ENCODE measurements at regions not wholly inside any gene's neighbourhood (a gene's known extent, or its start where the extent isn't known, plus 50 kb on each side); places are given as distances from the start of the nearest gene placed in this dataset.
A peak's percentile ranks its signal among the peaks of the same experiment; 100 is the strongest.

DNA sequence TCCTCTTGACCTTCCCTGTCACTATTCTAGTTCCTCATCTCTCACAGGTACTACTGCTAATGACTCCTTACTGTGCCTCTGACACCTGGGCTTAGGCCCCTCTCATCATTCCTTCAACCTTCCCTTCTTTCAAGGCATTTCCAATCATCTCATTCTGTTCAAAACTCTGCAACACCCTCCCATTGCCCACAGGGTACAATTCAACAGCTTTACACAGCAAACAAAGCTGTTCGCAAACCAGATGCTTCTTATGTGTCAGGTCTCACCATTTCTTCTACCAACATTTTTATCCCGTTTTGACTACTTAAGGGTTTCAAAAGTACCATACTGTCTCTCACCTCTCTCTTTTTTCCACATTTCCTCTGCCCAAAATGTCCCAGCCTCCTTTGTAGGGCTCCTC, 84.4 kb upstream of the ID4 start:
- H3K36me3 ChIP-seq (replicated peaks in 1 of 2; ENCODE audit: insufficient read depth in 1 of 2, low read depth in 2 of 2): no peaks in the 10 kb centered on the region
- DNase-seq (no peak), ATAC-seq (no peak)
- no peaks in the 10 kb centered on the region for H3K4me1 ChIP-seq
- WGBS, 2 donors: 57 to 62% methylated on average over 2 of the region's 2 CpGs
- intact Hi-C loops (cut with DNase I): no loop called here
- no peaks in the 10 kb centered on the region for H3K9me3 ChIP-seq
- no peak for TF ChIP-seq POLR2A (IDR thresholded peaks at IDR 0.05)
- TF ChIP-seq, protein P1, sequence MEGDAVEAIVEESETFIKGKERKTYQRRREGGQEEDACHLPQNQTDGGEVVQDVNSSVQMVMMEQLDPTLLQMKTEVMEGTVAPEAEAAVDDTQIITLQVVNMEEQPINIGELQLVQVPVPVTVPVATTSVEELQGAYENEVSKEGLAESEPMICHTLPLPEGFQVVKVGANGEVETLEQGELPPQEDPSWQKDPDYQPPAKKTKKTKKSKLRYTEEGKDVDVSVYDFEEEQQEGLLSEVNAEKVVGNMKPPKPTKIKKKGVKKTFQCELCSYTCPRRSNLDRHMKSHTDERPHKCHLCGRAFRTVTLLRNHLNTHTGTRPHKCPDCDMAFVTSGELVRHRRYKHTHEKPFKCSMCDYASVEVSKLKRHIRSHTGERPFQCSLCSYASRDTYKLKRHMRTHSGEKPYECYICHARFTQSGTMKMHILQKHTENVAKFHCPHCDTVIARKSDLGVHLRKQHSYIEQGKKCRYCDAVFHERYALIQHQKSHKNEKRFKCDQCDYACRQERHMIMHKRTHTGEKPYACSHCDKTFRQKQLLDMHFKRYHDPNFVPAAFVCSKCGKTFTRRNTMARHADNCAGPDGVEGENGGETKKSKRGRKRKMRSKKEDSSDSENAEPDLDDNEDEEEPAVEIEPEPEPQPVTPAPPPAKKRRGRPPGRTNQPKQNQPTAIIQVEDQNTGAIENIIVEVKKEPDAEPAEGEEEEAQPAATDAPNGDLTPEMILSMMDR (IDR thresholded peaks at IDR 0.05): no peak
- no peak overlapping the region for H3K27ac ChIP-seq
- H3K4me3 ChIP-seq: no peak overlapping the region
- no peaks in the 10 kb centered on the region for H3K27me3 ChIP-seq

DNA sequence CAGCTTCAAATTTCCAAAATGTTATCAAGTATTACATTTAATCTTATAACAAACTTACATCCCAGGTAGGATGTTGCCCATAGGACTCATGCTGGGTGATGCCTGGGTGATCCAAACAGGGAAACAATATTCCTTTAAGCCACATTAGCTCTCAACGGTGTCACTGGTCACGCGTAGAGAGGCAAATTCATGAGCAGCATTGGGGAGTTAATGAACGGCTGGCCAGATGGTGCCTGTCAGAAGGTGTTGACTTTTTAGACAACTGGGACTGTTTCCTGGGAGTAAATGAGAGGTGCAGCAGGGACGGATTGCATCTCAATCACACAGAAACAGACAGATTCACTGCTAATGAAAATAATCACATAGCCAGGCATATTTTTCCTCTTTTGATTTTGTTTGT, 83.3 kb upstream of the ID4 start:
- TF ChIP-seq, protein P1 (IDR thresholded peaks at IDR 0.05): no peak
- no peak for TF ChIP-seq POLR2A (IDR thresholded peaks at IDR 0.05)
- WGBS, 2 donors: 32 to 55% methylated on average over 5 of the region's 5 CpGs
- Histone ChIP-seq H3K9me3 (no peaks in the 10 kb centered on the region), H3K4me3 (no peak overlapping the region), H3K27ac (no peak overlapping the region), H3K27me3 (no peaks in the 10 kb centered on the region), H3K4me1 (no peaks in the 10 kb centered on the region), H3K36me3 (replicated peaks in 1 of 2; ENCODE audit: insufficient read depth in 1 of 2, low read depth in 2 of 2) (no peaks in the 10 kb centered on the region)
- intact Hi-C loops (cut with DNase I): no loop called here
- ATAC-seq (no peak), DNase-seq (peak in 3 of 4 donors; percentile 19 to 54 (median 39))

DNA sequence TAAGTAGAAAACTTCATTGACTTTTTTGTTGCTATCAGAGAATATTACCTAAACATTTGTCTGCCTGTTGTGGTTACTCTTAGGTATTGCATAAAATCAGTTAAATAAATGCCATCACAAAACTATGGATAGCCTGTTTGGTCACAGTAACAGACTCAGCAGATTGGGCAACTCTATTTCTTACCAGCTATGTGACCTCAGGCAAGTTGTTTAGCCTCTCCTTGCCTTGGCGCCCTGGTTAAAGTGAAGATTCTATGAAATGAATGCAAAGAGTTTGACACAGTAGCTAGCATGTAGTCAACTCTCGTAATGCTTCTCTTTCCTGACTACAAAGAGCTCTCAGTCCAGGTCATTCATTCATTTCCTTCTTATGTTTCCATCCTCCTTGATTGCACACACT, 82.5 kb upstream of the ID4 start:
- H3K4me1 ChIP-seq: no peaks in the 10 kb centered on the region
- H3K27me3 ChIP-seq: no peaks in the 10 kb centered on the region
- WGBS, 2 donors: 61 to 75% methylated on average over 2 of the region's 2 CpGs
- intact Hi-C loops (cut with DNase I): no loop called here
- no peaks in the 10 kb centered on the region for H3K36me3 ChIP-seq (replicated peaks in 1 of 2; ENCODE audit: insufficient read depth in 1 of 2, low read depth in 2 of 2)
- no peak overlapping the region for H3K4me3 ChIP-seq
- TF ChIP-seq POLR2A (IDR thresholded peaks at IDR 0.05): no peak
- TF ChIP-seq, protein P1 (IDR thresholded peaks at IDR 0.05): no peak
- ATAC-seq (no peak), DNase-seq (no peak)
- no peaks in the 10 kb centered on the region for H3K9me3 ChIP-seq
- no peak overlapping the region for H3K27ac ChIP-seq

DNA sequence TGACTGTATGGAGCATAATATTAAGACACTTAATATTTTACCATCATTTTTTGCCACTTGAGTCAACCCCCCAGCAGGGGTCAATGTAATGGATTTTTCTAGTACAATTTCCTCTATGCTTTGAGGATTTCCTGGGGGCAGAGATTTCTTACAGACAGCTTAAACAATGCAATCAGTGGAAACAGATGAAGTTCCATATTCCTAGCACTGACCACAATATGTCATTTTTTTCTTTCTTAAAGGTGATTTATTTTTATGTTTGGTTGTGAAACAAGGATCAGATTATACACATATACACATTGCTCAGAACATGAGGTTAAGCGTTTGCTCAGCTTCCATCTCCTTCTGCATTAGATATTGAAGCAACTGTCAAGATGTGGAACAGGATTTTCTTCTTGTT, 82.0 kb upstream of the ID4 start:
- intact Hi-C loops (cut with DNase I): no loop called here
- Histone ChIP-seq H3K27me3 (no peaks in the 10 kb centered on the region), H3K27ac (no peak overlapping the region), H3K4me3 (no peak overlapping the region), H3K4me1 (no peaks in the 10 kb centered on the region), H3K9me3 (no peaks in the 10 kb centered on the region), H3K36me3 (replicated peaks in 1 of 2; ENCODE audit: insufficient read depth in 1 of 2, low read depth in 2 of 2) (no peaks in the 10 kb centered on the region)
- WGBS, 2 donors: 25 to 54% methylated on average over 1 of the region's 1 CpG
- DNase-seq: no peak
- TF ChIP-seq, protein P1 (IDR thresholded peaks at IDR 0.05): no peak
- no peak for TF ChIP-seq POLR2A (IDR thresholded peaks at IDR 0.05)
- ATAC-seq: no peak

DNA sequence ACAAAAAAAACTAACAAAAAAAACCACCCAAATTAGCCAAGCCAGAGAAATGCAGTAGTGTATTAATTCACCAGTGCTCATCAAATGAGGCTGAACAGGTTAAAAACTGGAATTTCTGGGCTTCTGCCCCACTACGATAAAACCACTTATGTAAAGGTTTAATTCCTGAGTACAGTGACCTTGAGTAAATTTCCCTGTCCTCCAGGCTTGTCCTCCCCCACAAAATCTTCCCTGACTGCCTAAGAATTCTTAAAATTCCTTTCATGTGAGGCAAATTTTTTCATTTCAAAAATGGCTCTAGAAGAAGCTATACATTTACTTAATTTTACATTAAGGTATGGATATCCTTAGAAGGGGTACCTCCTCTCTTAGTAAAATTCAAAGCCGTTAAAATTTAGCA, 80.1 kb upstream of the ID4 start:
- H3K4me1 ChIP-seq: no peaks in the 10 kb centered on the region
- no peaks in the 10 kb centered on the region for H3K9me3 ChIP-seq
- H3K27ac ChIP-seq: no peak overlapping the region
- H3K27me3 ChIP-seq: no peaks in the 10 kb centered on the region
- TF ChIP-seq POLR2A (IDR thresholded peaks at IDR 0.05): no peak
- TF ChIP-seq, protein P1 (IDR thresholded peaks at IDR 0.05): no peak
- intact Hi-C loops (cut with DNase I): no loop called here
- no peak for ATAC-seq
- H3K36me3 ChIP-seq (replicated peaks in 1 of 2; ENCODE audit: insufficient read depth in 1 of 2, low read depth in 2 of 2): no peaks in the 10 kb centered on the region
- DNase-seq: no peak
- whole genome bisulfite sequencing, 2 donors: 50 to 51% methylated on average over 2 of the region's 2 CpGs
- H3K4me3 ChIP-seq: no peak overlapping the region
